ENCODE measurements at regions not wholly inside any gene's neighbourhood (a gene's known extent, or its start where the extent isn't known, plus 50 kb on each side); places are given as distances from the start of the nearest gene placed in this dataset.

DNA sequence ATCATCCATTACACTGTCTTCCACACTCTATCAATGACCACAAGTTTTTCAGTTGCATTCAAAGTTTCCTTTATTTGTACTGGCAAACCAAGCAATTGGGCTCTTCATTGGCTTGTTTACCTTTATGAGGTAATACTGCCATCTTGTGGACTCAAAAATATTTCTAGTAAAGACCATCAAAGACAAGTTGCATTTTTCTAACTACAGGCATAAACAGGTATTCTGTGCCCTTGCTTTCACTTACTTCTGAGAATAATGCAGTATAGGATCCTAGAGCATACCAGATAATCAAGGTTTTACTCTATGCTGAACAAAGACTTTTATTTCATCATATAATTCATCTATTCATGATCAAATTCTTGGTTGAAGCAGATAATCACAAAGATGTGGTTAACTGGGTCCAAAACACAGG is 173.7 kb upstream of the POU5F2 start:
- Histone ChIP-seq H3K36me3 (replicated peaks in 1 of 2) (no peaks in the 10 kb centered on the region), H3K4me1 (replicated peaks in 1 of 2) (no peaks in the 10 kb centered on the region), H3K4me3 (no peak overlapping the region), H3K27ac (no peak overlapping the region), H3K9me3 (replicated peaks in 1 of 3) (peaks cover 0 to 5% (median 0%) of the 10 kb centered on the region in 3 donors), H3K27me3 (no peaks in the 10 kb centered on the region)
- intact Hi-C loops (cut with DNase I): loop anchor here in 1 of 2 donors (10.0 kb wide), 1 partner anchor 320 kb away; no protein-coding TSS in a partner anchor
- no peak for TF ChIP-seq POLR2A (IDR thresholded peaks at IDR 0.05)
- TF ChIP-seq, protein P1, sequence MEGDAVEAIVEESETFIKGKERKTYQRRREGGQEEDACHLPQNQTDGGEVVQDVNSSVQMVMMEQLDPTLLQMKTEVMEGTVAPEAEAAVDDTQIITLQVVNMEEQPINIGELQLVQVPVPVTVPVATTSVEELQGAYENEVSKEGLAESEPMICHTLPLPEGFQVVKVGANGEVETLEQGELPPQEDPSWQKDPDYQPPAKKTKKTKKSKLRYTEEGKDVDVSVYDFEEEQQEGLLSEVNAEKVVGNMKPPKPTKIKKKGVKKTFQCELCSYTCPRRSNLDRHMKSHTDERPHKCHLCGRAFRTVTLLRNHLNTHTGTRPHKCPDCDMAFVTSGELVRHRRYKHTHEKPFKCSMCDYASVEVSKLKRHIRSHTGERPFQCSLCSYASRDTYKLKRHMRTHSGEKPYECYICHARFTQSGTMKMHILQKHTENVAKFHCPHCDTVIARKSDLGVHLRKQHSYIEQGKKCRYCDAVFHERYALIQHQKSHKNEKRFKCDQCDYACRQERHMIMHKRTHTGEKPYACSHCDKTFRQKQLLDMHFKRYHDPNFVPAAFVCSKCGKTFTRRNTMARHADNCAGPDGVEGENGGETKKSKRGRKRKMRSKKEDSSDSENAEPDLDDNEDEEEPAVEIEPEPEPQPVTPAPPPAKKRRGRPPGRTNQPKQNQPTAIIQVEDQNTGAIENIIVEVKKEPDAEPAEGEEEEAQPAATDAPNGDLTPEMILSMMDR (IDR thresholded peaks at IDR 0.05): peak; percentile 45 to 70 (median 57)
- DNase-seq: no peak

DNA sequence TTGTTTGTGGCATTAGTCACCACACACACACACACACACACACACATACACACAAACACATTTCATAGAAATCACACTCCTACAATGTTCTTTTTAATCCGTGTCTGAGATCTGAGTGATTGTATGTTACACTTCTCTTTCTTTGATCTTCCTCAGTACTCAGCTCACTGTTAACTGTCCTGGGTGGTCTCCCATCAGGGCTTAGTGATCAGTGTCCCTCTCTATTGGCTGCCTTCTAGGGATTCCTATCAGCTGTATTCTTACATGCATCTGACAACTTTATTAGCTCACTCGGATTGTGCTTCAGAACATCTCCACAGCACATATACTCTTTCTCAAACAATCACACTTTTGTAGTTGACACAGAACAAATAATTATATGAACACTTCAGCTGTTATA is 170.2 kb upstream of the POU5F2 start:
- intact Hi-C loops (cut with DNase I): loop anchor here in 1 of 2 donors (10.0 kb wide), 1 partner anchor 317 kb away; no protein-coding TSS in a partner anchor
- no peaks in the 10 kb centered on the region for H3K4me1 ChIP-seq (replicated peaks in 1 of 2)
- H3K9me3 ChIP-seq (replicated peaks in 1 of 3): peaks cover 0 to 5% (median 0%) of the 10 kb centered on the region in 3 donors
- H3K27ac ChIP-seq: no peak overlapping the region
- 63 to 80% (median 75%) methylated on average over 2 of the region's 2 CpGs for WGBS, 4 donors
- DNase-seq: no peak
- TF ChIP-seq, protein P1 (IDR thresholded peaks at IDR 0.05): no peak
- no peak for TF ChIP-seq POLR2A (IDR thresholded peaks at IDR 0.05)
- H3K36me3 ChIP-seq (replicated peaks in 1 of 2): no peaks in the 10 kb centered on the region
- H3K27me3 ChIP-seq: no peaks in the 10 kb centered on the region
- H3K4me3 ChIP-seq: no peak overlapping the region

DNA sequence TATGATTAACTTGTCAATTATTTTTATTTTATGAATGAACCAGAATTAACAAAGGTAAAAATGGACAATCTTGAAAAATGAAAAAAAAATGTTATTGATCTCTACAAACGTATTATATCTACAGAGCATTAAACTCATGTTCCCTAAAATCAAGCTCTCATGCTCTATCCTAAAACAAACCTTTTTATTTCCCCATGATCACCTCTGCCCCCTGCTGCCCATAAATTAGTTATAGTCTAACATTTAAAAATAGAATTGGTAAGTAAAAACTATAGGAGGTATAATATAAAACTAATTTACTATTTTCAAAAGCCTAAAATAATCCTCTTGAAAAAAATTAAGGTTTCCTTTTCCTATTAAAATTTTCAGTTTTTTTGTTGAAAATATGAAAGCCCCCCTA is 168.0 kb upstream of the POU5F2 start:
- peaks cover 0 to 5% (median 0%) of the 10 kb centered on the region in 3 donors for H3K9me3 ChIP-seq (replicated peaks in 1 of 3)
- 65 to 87% (median 75%) methylated on average over 1 of the region's 1 CpG for WGBS, 4 donors
- H3K4me3 ChIP-seq: no peak overlapping the region

DNA sequence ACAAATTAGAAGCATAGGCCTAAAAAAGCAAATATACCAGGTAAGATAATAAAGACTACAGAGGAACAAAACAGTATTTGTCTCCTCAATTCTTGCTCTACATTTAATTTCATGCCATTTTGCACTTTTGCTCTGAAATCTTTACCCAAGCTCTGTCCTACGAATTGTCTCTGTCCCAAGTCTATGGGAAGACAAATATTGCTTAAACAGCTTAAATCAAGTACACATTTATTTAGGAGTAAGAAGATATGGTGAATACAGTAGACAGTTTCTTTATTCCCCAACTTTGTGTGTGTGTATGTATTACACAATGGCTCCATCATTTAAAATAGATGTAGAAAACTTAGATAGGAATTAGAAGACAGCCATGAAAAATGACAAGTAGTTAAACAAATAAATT is 163.5 kb upstream of the POU5F2 start:
- Histone ChIP-seq H3K27ac (no peak overlapping the region), H3K4me1 (replicated peaks in 1 of 2) (no peaks in the 10 kb centered on the region), H3K9me3 (replicated peaks in 1 of 3) (no peaks in the 10 kb centered on the region), H3K27me3 (no peaks in the 10 kb centered on the region), H3K4me3 (no peak overlapping the region), H3K36me3 (replicated peaks in 1 of 2) (no peaks in the 10 kb centered on the region)
- no peak for DNase-seq
- no peak for TF ChIP-seq POLR2A (IDR thresholded peaks at IDR 0.05)
- TF ChIP-seq, protein P1 (IDR thresholded peaks at IDR 0.05): no peak
- intact Hi-C loops (cut with DNase I): no loop called here
- 95 to 100% (median 97%) methylated on average over 1 of the region's 1 CpG for WGBS, 4 donors

More for the DNA sequence above, 168.0 kb upstream of the POU5F2 start:
- Histone ChIP-seq H3K36me3 (replicated peaks in 1 of 2) (no peaks in the 10 kb centered on the region), H3K27me3 (no peaks in the 10 kb centered on the region), H3K27ac (no peak overlapping the region), H3K4me1 (replicated peaks in 1 of 2) (no peaks in the 10 kb centered on the region)
- no peak for DNase-seq
- intact Hi-C loops (cut with DNase I): no loop called here
- no peak for TF ChIP-seq POLR2A (IDR thresholded peaks at IDR 0.05)
- TF ChIP-seq, protein P1 (IDR thresholded peaks at IDR 0.05): peak in 2 of 6 experiments; percentile 12 to 14
